GM19239 (cell line): ENCODE measurements at regions not wholly inside any gene's neighbourhood (a gene's known extent, or its start where the extent isn't known, plus 50 kb on each side); places are given as distances from the start of the nearest gene placed in this dataset.

Experiments used
- DNase-seq: peaks from one replicate; pipeline ENCODE4 v3.0.0; 2011; ENCODE audit warnings: low spot score; ENCODE audit not compliant: insufficient read length
- FAIRE-seq: peaks from 2 replicates; lab custom pipeline; 2011; peaks lifted over from hg19 to GRCh38; lab: Jason Lieb, UNC

DNA sequence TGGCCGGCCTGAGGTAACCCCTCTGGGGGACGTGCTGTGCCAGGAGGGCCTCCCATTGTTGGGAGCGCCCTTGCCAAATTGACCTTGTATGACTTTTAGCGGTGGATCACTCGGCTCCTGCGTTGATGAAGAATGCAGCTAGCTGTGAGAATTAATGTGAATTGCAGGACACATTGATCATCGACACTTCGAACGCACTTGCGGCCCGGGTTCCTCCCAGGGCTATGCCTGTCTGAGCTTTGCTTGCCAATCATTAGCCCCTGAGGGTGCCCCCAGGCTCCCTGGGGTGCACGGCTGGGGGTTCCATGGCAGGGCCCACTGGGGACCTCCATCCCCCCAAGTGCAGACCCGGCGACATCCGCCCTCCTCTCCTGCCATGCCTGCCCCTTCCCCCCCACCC, 672.4 kb downstream of the TSPY10 start:
- DNase-seq (no peak), FAIRE-seq (peak; percentile 100)
